H9 (cell line): ENCODE measurements at regions not wholly inside any gene's neighbourhood (a gene's known extent, or its start where the extent isn't known, plus 50 kb on each side); places are given as distances from the start of the nearest gene placed in this dataset.

ENCODE experiments used
- DNase-seq: peaks from one replicate; pipeline ENCODE4 v3.0.0-alpha.2; 2017
- H2AFZ ChIP-seq: one replicate; pipeline ENCODE4 v1.6.1; 2013; ENCODE audit warnings: mild to moderate bottlenecking, low read length, control low read depth, moderate library complexity
- H2AK5ac ChIP-seq: 2 replicates; pipeline ENCODE4 v1.6.1; 2013; ENCODE audit warnings: low read length, control low read depth, mixed read lengths; ENCODE audit not compliant: insufficient read length
- H2BK120ac ChIP-seq: one replicate; pipeline ENCODE4 v1.6.1; 2013; ENCODE audit warnings: low read depth, mild to moderate bottlenecking, low read length, control low read depth, inconsistent platforms; ENCODE audit not compliant: poor library complexity, severe bottlenecking
- H2BK12ac ChIP-seq: 2 replicates; pipeline ENCODE4 v1.6.1; 2013; ENCODE audit warnings: low read length, control low read depth, mixed read lengths, low read depth; ENCODE audit not compliant: insufficient read length
- H2BK15ac ChIP-seq: 2 replicates; pipeline ENCODE4 v1.6.1; 2013; ENCODE audit warnings: low read depth, low read length, control low read depth
- H2BK20ac ChIP-seq: one replicate; pipeline ENCODE4 v1.6.1; 2013; ENCODE audit warnings: low read depth, mild to moderate bottlenecking, low read length, control low read depth, inconsistent platforms; ENCODE audit not compliant: poor library complexity, severe bottlenecking
- H2BK5ac ChIP-seq: 2 replicates; pipeline ENCODE4 v1.6.1; 2013; ENCODE audit warnings: low read length, control low read depth, mixed read lengths; ENCODE audit not compliant: insufficient read length
- H3K14ac ChIP-seq: 2 replicates; pipeline ENCODE4 v1.6.1; 2013; ENCODE audit warnings: low read length, control low read depth; ENCODE audit not compliant: insufficient read depth
- H3K18ac ChIP-seq: 2 replicates; pipeline ENCODE4 v1.6.1; 2013; ENCODE audit warnings: low read depth, mild to moderate bottlenecking, mixed read lengths, low read length, control low read depth; ENCODE audit not compliant: insufficient read length
- H3K23ac ChIP-seq: 2 replicates; pipeline ENCODE4 v1.6.1; 2013; ENCODE audit warnings: low read length, control low read depth, mixed read lengths, low read depth; ENCODE audit not compliant: insufficient read length
- H3K23me2 ChIP-seq: 2 replicates; pipeline ENCODE4 v1.6.1; 2013; ENCODE audit warnings: low read depth, mild to moderate bottlenecking, mixed read lengths, low read length, control low read depth; ENCODE audit not compliant: insufficient read length, poor library complexity, severe bottlenecking
- H3K27ac ChIP-seq: 2 replicates; pipeline ENCODE4 v1.5.1; 2013; ENCODE audit warnings: low read length, control low read depth, mixed read lengths, low read depth; ENCODE audit not compliant: insufficient read length
- H3K27me3 ChIP-seq: 2 replicates; pipeline ENCODE4 v1.6.1; 2013; ENCODE audit warnings: low read length, control low read depth, inconsistent platforms; ENCODE audit not compliant: insufficient read depth
- H3K4ac ChIP-seq: 2 replicates; pipeline ENCODE4 v1.6.1; 2013; ENCODE audit warnings: low read depth, mild to moderate bottlenecking, control low read depth, inconsistent platforms, low read length, moderate library complexity
- H3K4me1 ChIP-seq: 2 replicates; pipeline ENCODE4 v1.6.1; 2013; ENCODE audit warnings: low read length, control low read depth, inconsistent platforms; ENCODE audit not compliant: insufficient read depth
- H3K4me2 ChIP-seq: 2 replicates; pipeline ENCODE4 v1.6.1; 2013; ENCODE audit warnings: low read length, control low read depth, mixed read lengths; ENCODE audit not compliant: insufficient read length, insufficient read depth
- H3K56ac ChIP-seq: 2 replicates; pipeline ENCODE4 v1.6.1; 2013; ENCODE audit warnings: low read depth, mild to moderate bottlenecking, mixed read lengths, low read length, control low read depth; ENCODE audit not compliant: insufficient read length
- H3K79me1 ChIP-seq: 2 replicates; pipeline ENCODE4 v1.6.1; 2013; ENCODE audit warnings: low read depth, mild to moderate bottlenecking, moderate library complexity, low read length, control low read depth, inconsistent platforms; ENCODE audit not compliant: insufficient read depth, poor library complexity, severe bottlenecking
- H3K79me2 ChIP-seq: 2 replicates; pipeline ENCODE4 v1.6.1; 2013; ENCODE audit warnings: low read length, control low read depth, inconsistent platforms; ENCODE audit not compliant: insufficient read depth
- H3K9ac ChIP-seq: 2 replicates; pipeline ENCODE4 v1.6.1; 2013; ENCODE audit warnings: low read length, control low read depth, mixed read lengths; ENCODE audit not compliant: insufficient read length; ENCODE audit errors: extremely low read depth
- H3K9me3 ChIP-seq: one replicate; pipeline ENCODE4 v1.6.1; 2013; ENCODE audit warnings: low read depth, low read length, inconsistent platforms; ENCODE audit not compliant: control insufficient read depth
- H3T11ph ChIP-seq: one replicate; pipeline ENCODE4 v1.6.1; 2013; ENCODE audit warnings: mild to moderate bottlenecking, low read length, control low read depth, inconsistent platforms
- H4K20me1 ChIP-seq: one replicate; pipeline ENCODE4 v1.6.1; 2013; ENCODE audit not compliant: control insufficient read depth, insufficient read length, insufficient read depth
- H4K5ac ChIP-seq: 2 replicates; pipeline ENCODE4 v1.6.1; 2013; ENCODE audit warnings: low read depth, mild to moderate bottlenecking, mixed read lengths, low read length, control low read depth; ENCODE audit not compliant: insufficient read length
- H4K8ac ChIP-seq: replicated peaks from 2 replicates; pipeline ENCODE4 v1.6.1; 2013; ENCODE audit warnings: low read length, control low read depth, mixed read lengths, low read depth; ENCODE audit not compliant: insufficient read length
- H4K91ac ChIP-seq: 2 replicates; pipeline ENCODE4 v1.6.1; 2013; ENCODE audit warnings: low read depth, mild to moderate bottlenecking, moderate library complexity, mixed read lengths, low read length, control low read depth; ENCODE audit not compliant: insufficient read length
- H3K27ac Mint-ChIP-seq, 3 experiments: 2 replicates in 2 of 3; 3 replicates in 1 of 3; pipeline ENCODE4 v1.8.0; 2020 to 2021; ENCODE audit warnings: mixed read lengths in 3 of 3, mild to moderate bottlenecking in 1 of 3, moderate library complexity in 1 of 3
- H3K27me3 Mint-ChIP-seq: 2 replicates; pipeline ENCODE4 v1.8.0; 2021; ENCODE audit warnings: low read depth, mild to moderate bottlenecking, moderate library complexity, mixed read lengths
- H3K36me3 Mint-ChIP-seq, 3 experiments: 2 replicates in 2 of 3; 3 replicates in 1 of 3; pipeline ENCODE4 v1.8.0; 2020 to 2021; ENCODE audit warnings: low read depth in 3 of 3, mixed read lengths in 3 of 3; ENCODE audit not compliant: insufficient read depth in 1 of 3
- H3K4me1 Mint-ChIP-seq, 2 experiments: 2 replicates each; pipeline ENCODE4 v1.8.0; 2020; ENCODE audit warnings: mixed read lengths in 2 of 2
- H3K4me3 Mint-ChIP-seq, 2 experiments: 2 replicates in 1 of 2; 3 replicates in 1 of 2; pipeline ENCODE4 v1.8.0; 2020 to 2021; ENCODE audit warnings: mild to moderate bottlenecking in 2 of 2, mixed read lengths in 2 of 2, moderate library complexity in 1 of 2
- H3K9me3 Mint-ChIP-seq, 2 experiments: 2 replicates in 1 of 2; 3 replicates in 1 of 2; pipeline ENCODE4 v1.8.0; 2020; ENCODE audit warnings: mild to moderate bottlenecking in 2 of 2, mixed read lengths in 2 of 2, moderate library complexity in 1 of 2
- WGBS: extraction: QIAGEN DNeasy Blood & Tissue Kit; methylation state at CpG from one replicate; pipeline ENCODE4 v1.1.7; 2013; ENCODE audit warnings: missing lambda C conversion rate, low lambda C conversion rate, mixed read lengths; ENCODE audit not compliant: insufficient read length; ENCODE audit errors: extremely low coverage; 5-methylcytosine and 5-hydroxymethylcytosine counted together
- TF ChIP-seq, protein P1 (sequence below): fragments of 200-600 bp; sonication (generic); conservative IDR thresholded peaks from 3 replicates; pipeline ENCODE4 v1.8.0; 2021; ENCODE audit warnings: antibody characterized with exemption, mild to moderate bottlenecking

DNA sequence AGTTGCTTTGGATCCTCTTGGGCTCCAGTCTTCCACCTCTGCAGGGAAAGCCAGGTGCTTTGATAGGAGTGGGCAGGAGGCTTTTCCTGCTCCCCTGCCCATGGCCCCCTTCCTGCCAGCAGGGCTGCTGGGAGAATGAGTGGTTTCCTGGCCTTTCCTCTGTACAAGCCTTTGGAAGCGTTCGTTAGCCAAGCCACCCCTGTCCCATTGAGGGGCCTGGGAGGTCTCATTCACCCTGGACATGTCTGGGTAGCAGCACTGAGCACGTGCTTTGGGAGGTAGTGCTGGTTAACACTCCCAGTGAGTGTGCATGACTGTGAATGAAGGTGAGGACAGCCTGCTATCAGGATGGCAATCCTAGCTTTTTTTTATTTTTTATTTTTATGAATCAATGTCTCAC is 118.5 kb upstream of the CACNA1E start:
- Histone ChIP-seq H3K18ac (no peak overlapping the region), H2BK120ac (no peak overlapping the region), H3K27me3 (no peaks in the 10 kb centered on the region), H2BK12ac (no peak overlapping the region), H3K4ac (no peak overlapping the region), H3K9me3 (no peaks in the 10 kb centered on the region), H3K23me2 (no peaks in the 10 kb centered on the region), H3K27ac (no peak overlapping the region), H3K14ac (no peak overlapping the region; the same call in 1 of the 2 replicates), H4K91ac (no peak overlapping the region), H3T11ph (no peak overlapping the region), H4K8ac (no peak overlapping the region), H3K23ac (no peak overlapping the region), H3K79me2 (no peaks in the 10 kb centered on the region), H2BK15ac (no peak overlapping the region), H3K56ac (no peak overlapping the region), H3K9ac (no peak overlapping the region), H3K4me1 (no peaks in the 10 kb centered on the region), H2BK5ac (no peak overlapping the region), H4K20me1 (no peaks in the 10 kb centered on the region), H2AFZ (no peak overlapping the region), H2AK5ac (no peak overlapping the region), H4K5ac (no peak overlapping the region), H3K4me2 (no peak overlapping the region), H3K79me1 (no peaks in the 10 kb centered on the region), H2BK20ac (no peak overlapping the region)
- no peak overlapping the region for H3K4me3 Mint-ChIP-seq
- no peak overlapping the region; a peak in 1 of 7 replicates for H3K27ac Mint-ChIP-seq
- H3K36me3 Mint-ChIP-seq: no peaks in the 10 kb centered on the region
- no peaks in the 10 kb centered on the region for H3K4me1 Mint-ChIP-seq
- H3K27me3 Mint-ChIP-seq: peaks cover 2% of the 10 kb centered on the region; the same call in 1 of the 2 replicates
- TF ChIP-seq, protein P1, sequence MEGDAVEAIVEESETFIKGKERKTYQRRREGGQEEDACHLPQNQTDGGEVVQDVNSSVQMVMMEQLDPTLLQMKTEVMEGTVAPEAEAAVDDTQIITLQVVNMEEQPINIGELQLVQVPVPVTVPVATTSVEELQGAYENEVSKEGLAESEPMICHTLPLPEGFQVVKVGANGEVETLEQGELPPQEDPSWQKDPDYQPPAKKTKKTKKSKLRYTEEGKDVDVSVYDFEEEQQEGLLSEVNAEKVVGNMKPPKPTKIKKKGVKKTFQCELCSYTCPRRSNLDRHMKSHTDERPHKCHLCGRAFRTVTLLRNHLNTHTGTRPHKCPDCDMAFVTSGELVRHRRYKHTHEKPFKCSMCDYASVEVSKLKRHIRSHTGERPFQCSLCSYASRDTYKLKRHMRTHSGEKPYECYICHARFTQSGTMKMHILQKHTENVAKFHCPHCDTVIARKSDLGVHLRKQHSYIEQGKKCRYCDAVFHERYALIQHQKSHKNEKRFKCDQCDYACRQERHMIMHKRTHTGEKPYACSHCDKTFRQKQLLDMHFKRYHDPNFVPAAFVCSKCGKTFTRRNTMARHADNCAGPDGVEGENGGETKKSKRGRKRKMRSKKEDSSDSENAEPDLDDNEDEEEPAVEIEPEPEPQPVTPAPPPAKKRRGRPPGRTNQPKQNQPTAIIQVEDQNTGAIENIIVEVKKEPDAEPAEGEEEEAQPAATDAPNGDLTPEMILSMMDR: no peak
- WGBS: no CpG with 5 or more reads among the region's 3 CpGs
- no peak for DNase-seq
- no peaks in the 10 kb centered on the region for H3K9me3 Mint-ChIP-seq
